ENCODE measurements at regions not wholly inside any gene's neighbourhood (a gene's known extent, or its start where the extent isn't known, plus 50 kb on each side); places are given as distances from the start of the nearest gene placed in this dataset.

- DNase-seq (ENCODE audit: low read depth) = no peak
Measured at GRCh38 chr5:124060011-124060410, 548.0 kb downstream of the CSNK1G3 start.

- no peak for DNase-seq (ENCODE audit: low read depth)
Measured at GRCh38 chr5:124059200-124059599, 547.2 kb downstream of the CSNK1G3 start.

GRCh38 chr5:124057724-124058231 lies 545.8 kb downstream of the CSNK1G3 start:
- no peak for DNase-seq (ENCODE audit: low read depth)

- no peak for DNase-seq (ENCODE audit: low read depth)
Measured at GRCh38 chr5:124056991-124057723, 545.2 kb downstream of the CSNK1G3 start.

GRCh38 chr5:124056326-124056990 lies 544.5 kb downstream of the CSNK1G3 start:
- DNase-seq (ENCODE audit: low read depth) = no peak

GRCh38 chr5:124055751-124056150 lies 543.8 kb downstream of the CSNK1G3 start:
- DNase-seq (ENCODE audit: low read depth) = no peak

GRCh38 chr5:124054564-124054963 lies 542.6 kb downstream of the CSNK1G3 start:
- DNase-seq (ENCODE audit: low read depth) = no peak

GRCh38 chr5:124053340-124053739 lies 541.4 kb downstream of the CSNK1G3 start:
- no peak for DNase-seq (ENCODE audit: low read depth)

- DNase-seq (ENCODE audit: low read depth) = no peak
Measured at GRCh38 chr5:124052201-124052600, 540.2 kb downstream of the CSNK1G3 start.

GRCh38 chr5:124050120-124050770 lies 538.3 kb downstream of the CSNK1G3 start:
- no peak for DNase-seq (ENCODE audit: low read depth)

- no peak for DNase-seq (ENCODE audit: low read depth)
Measured at GRCh38 chr5:124045412-124045811, 533.4 kb downstream of the CSNK1G3 start.

GRCh38 chr5:124044613-124045012 lies 532.6 kb downstream of the CSNK1G3 start:
- no peak for DNase-seq (ENCODE audit: low read depth)

GRCh38 chr5:124043456-124043855 lies 531.5 kb downstream of the CSNK1G3 start:
- DNase-seq (ENCODE audit: low read depth) = no peak

GRCh38 chr5:124040799-124041198 lies 528.8 kb downstream of the CSNK1G3 start:
- no peak for DNase-seq (ENCODE audit: low read depth)

- DNase-seq (ENCODE audit: low read depth) = no peak
Measured at GRCh38 chr5:124039410-124039809, 527.4 kb downstream of the CSNK1G3 start.

- DNase-seq (ENCODE audit: low read depth) = no peak
Measured at GRCh38 chr5:124036786-124037185, 524.8 kb downstream of the CSNK1G3 start.

- DNase-seq (ENCODE audit: low read depth) = no peak
Measured at GRCh38 chr5:124034963-124035362, 523.0 kb downstream of the CSNK1G3 start.

GRCh38 chr5:124034083-124034700 lies 522.2 kb downstream of the CSNK1G3 start:
- no peak for DNase-seq (ENCODE audit: low read depth)

- DNase-seq (ENCODE audit: low read depth) = no peak
Measured at GRCh38 chr5:124030043-124030491, 518.1 kb downstream of the CSNK1G3 start.

GRCh38 chr5:124027441-124027840 lies 515.5 kb downstream of the CSNK1G3 start:
- no peak for DNase-seq (ENCODE audit: low read depth)

GRCh38 chr5:124025306-124025845 lies 513.4 kb downstream of the CSNK1G3 start:
- DNase-seq (ENCODE audit: low read depth) = no peak

- no peak for DNase-seq (ENCODE audit: low read depth)
Measured at GRCh38 chr5:124022966-124023365, 511.0 kb downstream of the CSNK1G3 start.

Measured in activated T-helper 9 cell treated with anti-CD3 and anti-CD28 coated beads, Interleukin-2, amount 50 U/mL, for 16 hours (primary cell).